ENCODE measurements at regions not wholly inside any gene's neighbourhood (a gene's known extent, or its start where the extent isn't known, plus 50 kb on each side); places are given as distances from the start of the nearest gene placed in this dataset.

GRCh38 chr1:181178241-181178879 is 89.9 kb downstream of the IER5 start:
- 11 to 18% methylated on average over 8 to 9 of the region's 9 CpGs for WGBS, 2 donors (ENCODE audit: low coverage in 1 of 2)
- Histone ChIP-seq H3K27ac (no peak overlapping the region), H3K27me3 (no peaks in the 10 kb centered on the region), H3K9me3 (peaks cover 0 to 5% (median 0%) of the 10 kb centered on the region in 3 donors), H3K36me3 (no peaks in the 10 kb centered on the region), H3K4me3 (no peak overlapping the region), H3K4me1 (peaks cover 0 to 28% (median 11%) of the 10 kb centered on the region in 3 donors)
- ATAC-seq, result no peak
- TF ChIP-seq POLR2AphosphoS5 (IDR thresholded peaks at IDR 0.05), result no peak
- no peak for TF ChIP-seq EP300 (IDR thresholded peaks at IDR 0.05)
- no peak for TF ChIP-seq CTCF (IDR thresholded peaks at IDR 0.05)
- TF ChIP-seq POLR2A (IDR thresholded peaks at IDR 0.05), result no peak

- Histone ChIP-seq H3K4me3 (no peak overlapping the region), H3K9me3 (no peaks in the 10 kb centered on the region), H3K27ac (no peak overlapping the region), H3K4me1 (peaks cover 0 to 28% (median 11%) of the 10 kb centered on the region in 3 donors), H3K36me3 (no peaks in the 10 kb centered on the region), H3K27me3 (no peaks in the 10 kb centered on the region)
- WGBS, 2 donors (ENCODE audit: low coverage in 1 of 2), result 25 to 33% methylated on average over 7 of the region's 10 CpGs
- no peak for ATAC-seq
- TF ChIP-seq POLR2AphosphoS5 (IDR thresholded peaks at IDR 0.05) (no peak), POLR2A (IDR thresholded peaks at IDR 0.05) (no peak), EP300 (IDR thresholded peaks at IDR 0.05) (no peak), CTCF (IDR thresholded peaks at IDR 0.05) (no peak)
Measured at GRCh38 chr1:181179279-181179986, 90.9 kb downstream of the IER5 start.

GRCh38 chr1:181179987-181180365 is 91.5 kb downstream of the IER5 start:
- Histone ChIP-seq H3K36me3 (no peaks in the 10 kb centered on the region), H3K27me3 (no peaks in the 10 kb centered on the region), H3K9me3 (no peaks in the 10 kb centered on the region), H3K4me3 (no peak overlapping the region), H3K27ac (no peak overlapping the region), H3K4me1 (peaks cover 0 to 28% (median 11%) of the 10 kb centered on the region in 3 donors)
- 7 to 8% methylated on average over 5 to 6 of the region's 6 CpGs for WGBS, 2 donors (ENCODE audit: low coverage in 1 of 2)
- no peak for TF ChIP-seq EP300 (IDR thresholded peaks at IDR 0.05)
- no peak for TF ChIP-seq CTCF (IDR thresholded peaks at IDR 0.05)
- TF ChIP-seq POLR2A (IDR thresholded peaks at IDR 0.05), result no peak
- no peak for TF ChIP-seq POLR2AphosphoS5 (IDR thresholded peaks at IDR 0.05)
- no peak for ATAC-seq

- no peak for ATAC-seq
- WGBS, 2 donors (ENCODE audit: low coverage in 1 of 2), result 57 to 82% methylated on average over 5 to 11 of the region's 11 CpGs
Measured at GRCh38 chr1:181180407-181181031, 92.0 kb downstream of the IER5 start.

More at GRCh38 chr1:181180407-181181031, 92.0 kb downstream of the IER5 start:
- H3K36me3 ChIP-seq, result no peaks in the 10 kb centered on the region
- H3K27me3 ChIP-seq, result peaks cover 1% of the 10 kb centered on the region
- TF ChIP-seq POLR2AphosphoS5 (IDR thresholded peaks at IDR 0.05) (no peak), EP300 (IDR thresholded peaks at IDR 0.05) (no peak), CTCF (IDR thresholded peaks at IDR 0.05) (no peak), POLR2A (IDR thresholded peaks at IDR 0.05) (no peak)
- no peaks in the 10 kb centered on the region for H3K9me3 ChIP-seq
- no peak overlapping the region for H3K27ac ChIP-seq
- no peak overlapping the region for H3K4me3 ChIP-seq
- peaks cover 0 to 28% (median 11%) of the 10 kb centered on the region in 3 donors for H3K4me1 ChIP-seq

Data from gastroesophageal sphincter (tissue), 4 donors.